ENCODE measurements at regions not wholly inside any gene's neighbourhood (a gene's known extent, or its start where the extent isn't known, plus 50 kb on each side); places are given as distances from the start of the nearest gene placed in this dataset.
"Not testable (repeated sequence)": the region's sequence is repeated elsewhere in the genome, so short reads cannot be mapped to it uniquely, and the experiment has no call there.

- H3K27me3 ChIP-seq (replicated peaks in 2 of 5; ENCODE audit: control insufficient read depth in 4 of 5, insufficient read depth in 5 of 5, low read length in 4 of 5): no peaks in the 10 kb centered on the region
- ChIA-PET CTCF (no interaction called here), POLR2A (interaction anchor here (0.7 kb wide), 1 partner anchor 144 kb away, joined by 3 read pairs; no protein-coding TSS in a partner anchor)
- no peaks in the 10 kb centered on the region for H3K4me1 ChIP-seq (ENCODE audit: control extremely low read depth in 1 of 4, control insufficient read depth in 4 of 4, insufficient read depth in 4 of 4, low read length in 3 of 4)
- no peak overlapping the region for H3K4me3 ChIP-seq (ENCODE audit: control insufficient read depth in 1 of 7, extremely low read depth in 1 of 7, insufficient read depth in 4 of 7, low read depth in 2 of 7, low read length in 6 of 7)
- 91% methylated on average over 3 of the region's 6 CpGs for WGBS (ENCODE audit: insufficient coverage)
- H3K27ac ChIP-seq (ENCODE audit: insufficient read depth in 1 of 2, low read depth in 1 of 2, low read length in 2 of 2, poor library complexity in 1 of 2, severe bottlenecking in 2 of 2): no peak overlapping the region
- no peak for DNase-seq
- no peaks in the 10 kb centered on the region for H3K9me3 ChIP-seq (ENCODE audit: control extremely low read depth in 1 of 5, control insufficient read depth in 4 of 5, insufficient read depth in 2 of 5, low read depth in 1 of 5, low read length in 4 of 5)
- no peaks in the 10 kb centered on the region for H3K36me3 ChIP-seq (ENCODE audit: control insufficient read depth in 4 of 4, insufficient read depth in 4 of 4, low read length in 3 of 4)
These were observed 84.3 kb upstream of the RAPH1 start for GRCh38 chr2:203619267-203619878.

GRCh38 chr2:203621981-203622515, 84.4 kb upstream of the CD28 start:
- ChIA-PET POLR2A (no interaction called here), CTCF (no interaction called here)
- H3K27me3 ChIP-seq (replicated peaks in 2 of 5; ENCODE audit: control insufficient read depth in 4 of 5, insufficient read depth in 5 of 5, low read length in 4 of 5): no peaks in the 10 kb centered on the region
- DNase-seq: no peak
- H3K4me1 ChIP-seq (ENCODE audit: control extremely low read depth in 1 of 4, control insufficient read depth in 4 of 4, insufficient read depth in 4 of 4, low read length in 3 of 4): no peaks in the 10 kb centered on the region
- WGBS (ENCODE audit: insufficient coverage): 100% methylated on average over 1 of the region's 5 CpGs
- no peak overlapping the region for H3K4me3 ChIP-seq (ENCODE audit: control insufficient read depth in 1 of 7, extremely low read depth in 1 of 7, insufficient read depth in 4 of 7, low read depth in 2 of 7, low read length in 6 of 7)
- no peaks in the 10 kb centered on the region for H3K9me3 ChIP-seq (ENCODE audit: control extremely low read depth in 1 of 5, control insufficient read depth in 4 of 5, insufficient read depth in 2 of 5, low read depth in 1 of 5, low read length in 4 of 5)
- no peak overlapping the region for H3K27ac ChIP-seq (ENCODE audit: insufficient read depth in 1 of 2, low read depth in 1 of 2, low read length in 2 of 2, poor library complexity in 1 of 2, severe bottlenecking in 2 of 2)
- H3K36me3 ChIP-seq (ENCODE audit: control insufficient read depth in 4 of 4, insufficient read depth in 4 of 4, low read length in 3 of 4): no peaks in the 10 kb centered on the region

GRCh38 chr2:203623096-203623495, 83.3 kb upstream of the CD28 start:
- Histone ChIP-seq H3K9me3 (ENCODE audit: control extremely low read depth in 1 of 5, control insufficient read depth in 4 of 5, insufficient read depth in 2 of 5, low read depth in 1 of 5, low read length in 4 of 5) (no peaks in the 10 kb centered on the region), H3K4me1 (ENCODE audit: control extremely low read depth in 1 of 4, control insufficient read depth in 4 of 4, insufficient read depth in 4 of 4, low read length in 3 of 4) (no peaks in the 10 kb centered on the region), H3K27ac (ENCODE audit: insufficient read depth in 1 of 2, low read depth in 1 of 2, low read length in 2 of 2, poor library complexity in 1 of 2, severe bottlenecking in 2 of 2) (no peak overlapping the region), H3K4me3 (ENCODE audit: control insufficient read depth in 1 of 7, extremely low read depth in 1 of 7, insufficient read depth in 4 of 7, low read depth in 2 of 7, low read length in 6 of 7) (no peak overlapping the region), H3K27me3 (replicated peaks in 2 of 5; ENCODE audit: control insufficient read depth in 4 of 5, insufficient read depth in 5 of 5, low read length in 4 of 5) (no peaks in the 10 kb centered on the region), H3K36me3 (ENCODE audit: control insufficient read depth in 4 of 4, insufficient read depth in 4 of 4, low read length in 3 of 4) (no peaks in the 10 kb centered on the region)
- POLR2A ChIA-PET: no interaction called here
- CTCF ChIA-PET: no interaction called here
- WGBS (ENCODE audit: insufficient coverage): 100% methylated on average over 3 of the region's 3 CpGs
- no peak for DNase-seq

DNA sequence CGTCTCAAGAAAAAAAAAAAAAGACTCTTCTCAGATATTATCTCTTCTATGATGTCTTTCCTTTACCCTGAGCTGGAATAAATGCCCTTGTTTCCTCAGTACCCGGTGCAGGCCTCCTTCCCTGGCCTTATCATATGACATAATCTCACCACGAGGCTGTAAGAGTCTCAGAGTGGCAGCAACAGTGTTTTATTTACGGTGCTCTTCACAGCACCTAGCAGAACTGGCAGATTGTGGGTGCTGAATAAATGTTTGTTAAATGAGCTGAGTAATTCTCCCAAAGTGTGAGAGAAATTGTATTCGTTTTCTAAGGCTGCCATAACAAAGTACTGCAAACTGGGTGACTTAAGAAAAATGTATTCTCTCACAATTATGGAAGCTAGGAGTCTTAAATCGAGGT, 82.8 kb upstream of the CD28 start:
- H3K4me3 ChIP-seq (ENCODE audit: control insufficient read depth in 1 of 7, extremely low read depth in 1 of 7, insufficient read depth in 4 of 7, low read depth in 2 of 7, low read length in 6 of 7): no peak overlapping the region
- H3K36me3 ChIP-seq (ENCODE audit: control insufficient read depth in 4 of 4, insufficient read depth in 4 of 4, low read length in 3 of 4): no peaks in the 10 kb centered on the region
- ChIA-PET POLR2A (no interaction called here), CTCF (interaction anchor here (0.8 kb wide), 1 partner anchor 61 kb away, joined by 3 read pairs; no protein-coding TSS in a partner anchor)
- H3K27ac ChIP-seq (ENCODE audit: insufficient read depth in 1 of 2, low read depth in 1 of 2, low read length in 2 of 2, poor library complexity in 1 of 2, severe bottlenecking in 2 of 2): no peak overlapping the region
- no peaks in the 10 kb centered on the region for H3K27me3 ChIP-seq (replicated peaks in 2 of 5; ENCODE audit: control insufficient read depth in 4 of 5, insufficient read depth in 5 of 5, low read length in 4 of 5)
- DNase-seq: no peak
- 47% methylated on average over 5 of the region's 6 CpGs for WGBS (ENCODE audit: insufficient coverage)
- H3K9me3 ChIP-seq (ENCODE audit: control extremely low read depth in 1 of 5, control insufficient read depth in 4 of 5, insufficient read depth in 2 of 5, low read depth in 1 of 5, low read length in 4 of 5): no peaks in the 10 kb centered on the region
- H3K4me1 ChIP-seq (ENCODE audit: control extremely low read depth in 1 of 4, control insufficient read depth in 4 of 4, insufficient read depth in 4 of 4, low read length in 3 of 4): no peaks in the 10 kb centered on the region

DNA sequence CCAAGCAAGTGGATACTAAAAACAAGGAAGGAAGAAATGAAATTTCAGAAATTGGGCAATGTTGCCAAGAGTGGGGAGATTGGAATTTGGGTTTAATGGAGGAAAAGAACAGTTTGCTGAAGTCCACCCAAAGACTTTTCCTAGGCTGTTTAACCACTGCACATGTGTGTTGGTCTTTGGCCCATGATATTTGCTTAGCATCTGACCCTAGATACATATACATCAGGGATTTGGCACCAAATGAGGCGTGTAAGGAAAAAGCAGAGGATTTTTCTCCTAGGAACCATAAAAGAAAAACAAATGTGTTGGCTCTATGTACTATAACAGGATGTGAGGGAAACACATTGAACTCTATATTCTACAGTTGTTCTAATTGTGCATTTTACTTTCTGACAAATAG, 80.7 kb upstream of the CD28 start:
- no peak for DNase-seq
- Histone ChIP-seq H3K27me3 (replicated peaks in 2 of 5; ENCODE audit: control insufficient read depth in 4 of 5, insufficient read depth in 5 of 5, low read length in 4 of 5) (no peaks in the 10 kb centered on the region), H3K4me1 (ENCODE audit: control extremely low read depth in 1 of 4, control insufficient read depth in 4 of 4, insufficient read depth in 4 of 4, low read length in 3 of 4) (no peaks in the 10 kb centered on the region), H3K36me3 (ENCODE audit: control insufficient read depth in 4 of 4, insufficient read depth in 4 of 4, low read length in 3 of 4) (no peaks in the 10 kb centered on the region), H3K4me3 (ENCODE audit: control insufficient read depth in 1 of 7, extremely low read depth in 1 of 7, insufficient read depth in 4 of 7, low read depth in 2 of 7, low read length in 6 of 7) (no peak overlapping the region), H3K27ac (ENCODE audit: insufficient read depth in 1 of 2, low read depth in 1 of 2, low read length in 2 of 2, poor library complexity in 1 of 2, severe bottlenecking in 2 of 2) (no peak overlapping the region), H3K9me3 (ENCODE audit: control extremely low read depth in 1 of 5, control insufficient read depth in 4 of 5, insufficient read depth in 2 of 5, low read depth in 1 of 5, low read length in 4 of 5) (no peaks in the 10 kb centered on the region)
- POLR2A ChIA-PET: no interaction called here
- CTCF ChIA-PET: no interaction called here
- no CpG with 5 or more reads among the region's 1 CpG for WGBS (ENCODE audit: insufficient coverage)

- H3K27ac ChIP-seq (ENCODE audit: insufficient read depth in 1 of 2, low read depth in 1 of 2, low read length in 2 of 2, poor library complexity in 1 of 2, severe bottlenecking in 2 of 2); H3K9me3 ChIP-seq (ENCODE audit: control extremely low read depth in 1 of 5, control insufficient read depth in 4 of 5, insufficient read depth in 2 of 5, low read depth in 1 of 5, low read length in 4 of 5); H3K36me3 ChIP-seq (ENCODE audit: control insufficient read depth in 4 of 4, insufficient read depth in 4 of 4, low read length in 3 of 4); H3K4me3 ChIP-seq (ENCODE audit: control insufficient read depth in 1 of 7, extremely low read depth in 1 of 7, insufficient read depth in 4 of 7, low read depth in 2 of 7, low read length in 6 of 7); H3K4me1 ChIP-seq (ENCODE audit: control extremely low read depth in 1 of 4, control insufficient read depth in 4 of 4, insufficient read depth in 4 of 4, low read length in 3 of 4); H3K27me3 ChIP-seq (replicated peaks in 2 of 5; ENCODE audit: control insufficient read depth in 4 of 5, insufficient read depth in 5 of 5, low read length in 4 of 5); POLR2A ChIA-PET; DNase-seq; CTCF ChIA-PET: not testable (repeated sequence)
- WGBS (ENCODE audit: insufficient coverage): no CpG with 5 or more reads among the region's 4 CpGs
These were observed 80.2 kb upstream of the CD28 start for GRCh38 chr2:203626247-203626646.

GRCh38 chr2:203626952-203627681, 79.3 kb upstream of the CD28 start:
- H3K27me3 ChIP-seq (replicated peaks in 2 of 5; ENCODE audit: control insufficient read depth in 4 of 5, insufficient read depth in 5 of 5, low read length in 4 of 5): no peaks in the 10 kb centered on the region
- H3K4me1 ChIP-seq (ENCODE audit: control extremely low read depth in 1 of 4, control insufficient read depth in 4 of 4, insufficient read depth in 4 of 4, low read length in 3 of 4): no peaks in the 10 kb centered on the region
- H3K9me3 ChIP-seq (ENCODE audit: control extremely low read depth in 1 of 5, control insufficient read depth in 4 of 5, insufficient read depth in 2 of 5, low read depth in 1 of 5, low read length in 4 of 5): no peaks in the 10 kb centered on the region
- no peak for DNase-seq
- POLR2A ChIA-PET: no interaction called here
- H3K36me3 ChIP-seq (ENCODE audit: control insufficient read depth in 4 of 4, insufficient read depth in 4 of 4, low read length in 3 of 4): no peaks in the 10 kb centered on the region
- no peak overlapping the region for H3K4me3 ChIP-seq (ENCODE audit: control insufficient read depth in 1 of 7, extremely low read depth in 1 of 7, insufficient read depth in 4 of 7, low read depth in 2 of 7, low read length in 6 of 7)
- CTCF ChIA-PET: no interaction called here
- 83% methylated on average over 1 of the region's 2 CpGs for WGBS (ENCODE audit: insufficient coverage)
- no peak overlapping the region for H3K27ac ChIP-seq (ENCODE audit: insufficient read depth in 1 of 2, low read depth in 1 of 2, low read length in 2 of 2, poor library complexity in 1 of 2, severe bottlenecking in 2 of 2)

Measured in common myeloid progenitor, CD34-positive (primary cell).